HepG2 (cell line): ENCODE measurements at regions not wholly inside any gene's neighbourhood (a gene's known extent, or its start where the extent isn't known, plus 50 kb on each side); places are given as distances from the start of the nearest gene placed in this dataset.

Source experiments
- ARHGAP35 ChIP-seq: sonication (generic); formaldehyde crosslinking; IDR thresholded peaks from 2 replicates; pipeline ENCODE4 v1.9.0; 2022; ENCODE audit warnings: mild to moderate bottlenecking, inconsistent platforms, moderate library complexity, missing genetic modification reagents, borderline replicate concordance
- BORCS8-MEF2B ChIP-seq: sonication (generic); formaldehyde crosslinking; IDR thresholded peaks from 2 replicates; pipeline ENCODE4 v1.8.0; 2022; ENCODE audit warnings: mild to moderate bottlenecking, missing genetic modification reagents
- CTCF ChIP-seq: sonication (generic); formaldehyde crosslinking; IDR thresholded peaks from 2 replicates; pipeline ENCODE4 v1.5.0; 2020; ENCODE audit warnings: mild to moderate bottlenecking, missing genetic modification reagents, moderate library complexity
- EHMT2 ChIP-seq: fragments of 200-600 bp; sonication (generic); IDR thresholded peaks from 2 replicates; pipeline ENCODE4 v1.7.0; 2017; ENCODE audit warnings: antibody characterized with exemption, low read depth, low read length, borderline replicate concordance
- FOXP1 ChIP-seq, 2 experiments: fragments of 450-650 bp in 1 of 2; IDR thresholded peaks; 2 replicates each; pipeline ENCODE4 v1.6.1; 2017 to 2018; ENCODE audit warnings: antibody characterized with exemption in 1 of 2
- HNRNPUL1 ChIP-seq: fragments of 200-400 bp; formaldehyde crosslinking; IDR thresholded peaks from 2 replicates; pipeline ENCODE4 v1.6.1; 2017; ENCODE audit warnings: low read depth, mild to moderate bottlenecking, low read length, moderate library complexity
- JUNB ChIP-seq: sonication (generic); formaldehyde crosslinking; IDR thresholded peaks from 2 replicates; pipeline ENCODE4 v1.8.0; 2022; ENCODE audit warnings: missing genetic modification reagents, mild to moderate bottlenecking, borderline replicate concordance
- MAX ChIP-seq: IDR thresholded peaks from 2 replicates; pipeline ENCODE4 v1.6.1; 2012; ENCODE audit warnings: inconsistent platforms
- RARA ChIP-seq: IDR thresholded peaks from 2 replicates; pipeline ENCODE4 v1.6.1; 2016; ENCODE audit warnings: missing genetic modification reagents, missing compliant biosample characterization
- RFX3 ChIP-seq: IDR thresholded peaks from 2 replicates; pipeline ENCODE4 v1.6.1; 2016; ENCODE audit warnings: missing biosample characterization, missing genetic modification reagents
- SAP130 ChIP-seq: IDR thresholded peaks from 2 replicates; pipeline ENCODE4 v1.6.1; 2016; ENCODE audit warnings: low read depth
- SMAD9 ChIP-seq: sonication (generic); formaldehyde crosslinking; IDR thresholded peaks from 2 replicates; pipeline ENCODE4 v1.5.1; 2020; ENCODE audit warnings: mild to moderate bottlenecking, missing genetic modification reagents
- TFE3 ChIP-seq: IDR thresholded peaks from 2 replicates; pipeline ENCODE4 v1.6.1; 2016
- ZBTB7B ChIP-seq: sonication (generic); formaldehyde crosslinking; IDR thresholded peaks from 2 replicates; pipeline ENCODE4 v1.4.0; 2020; ENCODE audit warnings: missing genetic modification reagents
- ZC3H4 ChIP-seq: sonication (generic); formaldehyde crosslinking; IDR thresholded peaks from 2 replicates; pipeline ENCODE4 v1.4.0; 2020; ENCODE audit warnings: missing genetic modification reagents, borderline replicate concordance
- ZMYM4 ChIP-seq: sonication (generic); formaldehyde crosslinking; IDR thresholded peaks from 2 replicates; pipeline ENCODE4 v1.8.1; 2023; ENCODE audit warnings: mild to moderate bottlenecking, missing genetic modification reagents
- ZNF362 ChIP-seq: sonication (generic); formaldehyde crosslinking; IDR thresholded peaks from 2 replicates; pipeline ENCODE4 v1.4.0; 2020; ENCODE audit warnings: missing genetic modification reagents, mild to moderate bottlenecking, borderline replicate concordance
- ZNF674 ChIP-seq: sonication (generic); formaldehyde crosslinking; IDR thresholded peaks from 2 replicates; pipeline ENCODE4 v1.5.0; 2020; ENCODE audit warnings: low read depth, mild to moderate bottlenecking, missing genetic modification reagents
- ZNF691 ChIP-seq: sonication (generic); formaldehyde crosslinking; IDR thresholded peaks from 2 replicates; pipeline ENCODE4 v1.4.0; 2020; ENCODE audit warnings: missing genetic modification reagents, low read depth, mild to moderate bottlenecking, borderline replicate concordance
- ZNF703 ChIP-seq: sonication (generic); formaldehyde crosslinking; IDR thresholded peaks from 2 replicates; pipeline ENCODE4 v1.5.1; 2020; ENCODE audit warnings: missing genetic modification reagents, mild to moderate bottlenecking, moderate library complexity, borderline replicate concordance
- ZNF766 ChIP-seq: sonication (generic); formaldehyde crosslinking; IDR thresholded peaks from 2 replicates; pipeline ENCODE4 v1.5.0; 2020; ENCODE audit warnings: missing genetic modification reagents, borderline replicate concordance

- TF ChIP-seq MAX (peak; percentile 30; the same call in 1 of the 2 replicates), ZMYM4 (CRISPR knock-in tag) (peak; percentile 90), SMAD9 (0 out of 2 replicates have a peak, but pooled peaks have one; percentile 6), TFE3 (CRISPR knock-in tag) (no peak), HNRNPUL1 (no peak), ZNF691 (CRISPR knock-in tag) (0 out of 2 replicates have a peak, but pooled peaks have one; percentile 74), JUNB (no peak), CTCF (CRISPR knock-in tag) (peak; percentile 14; the same call in 1 of the 2 replicates), ZC3H4 (CRISPR knock-in tag) (no peak), ZNF703 (no peak), RFX3 (peak; percentile 22; the same call in 1 of the 2 replicates), ZBTB7B (CRISPR knock-in tag) (peak; percentile 40; the same call in 1 of the 2 replicates), EHMT2 (no peak), FOXP1 (IDR thresholded peaks at IDR 0.05) (no peak), FOXP1 (CRISPR knock-in tag; IDR thresholded peaks at IDR 0.05) (peak; percentile 71), ZNF362 (CRISPR knock-in tag) (0 out of 2 replicates have a peak, but pooled peaks have one; percentile 28), ARHGAP35 (CRISPR knock-in tag) (no peak), ZNF766 (peak; percentile 88; the same call in 1 of the 2 replicates), SAP130 (peak; percentile 42), ZNF674 (no peak), BORCS8-MEF2B (CRISPR knock-in tag) (0 out of 2 replicates have a peak, but pooled peaks have one; percentile 40), RARA (CRISPR knock-in tag) (peak; percentile 74)
These were observed 77.3 kb upstream of the ATF7IP2 start (continued) for GRCh38 chr16:10308305-10309193.
